BLaER1 treated with 17β-estradiol and CSF1 and Interleukin-3, amounts not matched to agents 10 nM and 100 nM (cell line): ENCODE measurements at regions not wholly inside any gene's neighbourhood (a gene's known extent, or its start where the extent isn't known, plus 50 kb on each side); places are given as distances from the start of the nearest gene placed in this dataset.

Experiments used
- H3K27ac ChIP-seq, 11 experiments: shearing (Covaris generic); formaldehyde crosslinking; 2 replicates each; pipeline ENCODE4 v1.8.1; 2022
- H3K27me3 ChIP-seq, 11 experiments: shearing (Covaris generic); formaldehyde crosslinking; 2 replicates each; pipeline ENCODE4 v1.8.1; 2022
- H3K36me3 ChIP-seq, 11 experiments: shearing (Covaris generic); formaldehyde crosslinking; 2 replicates each; pipeline ENCODE4 v1.8.1; 2022
- H3K4me1 ChIP-seq, 10 experiments: shearing (Covaris generic); formaldehyde crosslinking; 2 replicates each; pipeline ENCODE4 v1.8.1; 2022
- H3K4me2 ChIP-seq, 11 experiments: shearing (Covaris generic); formaldehyde crosslinking; 2 replicates each; pipeline ENCODE4 v1.8.1; 2022
- H3K4me3 ChIP-seq, 10 experiments: shearing (Covaris generic); formaldehyde crosslinking; 2 replicates each; pipeline ENCODE4 v1.8.1; 2022
- H3K9ac ChIP-seq, 11 experiments: shearing (Covaris generic); formaldehyde crosslinking; 2 replicates each; pipeline ENCODE4 v1.8.1; 2022
- H3K9me3 ChIP-seq, 11 experiments: shearing (Covaris generic); formaldehyde crosslinking; replicated peaks in 1 of 11; 2 replicates each; pipeline ENCODE4 v1.8.1; 2022
- H4K20me1 ChIP-seq, 11 experiments: shearing (Covaris generic); formaldehyde crosslinking; 2 replicates each; pipeline ENCODE4 v1.8.1; 2022
- Cebpa-rat ChIP-seq, 11 experiments: shearing (Covaris generic); IDR thresholded peaks; 2 replicates each; pipeline ENCODE4 v1.8.1; 2022

DNA sequence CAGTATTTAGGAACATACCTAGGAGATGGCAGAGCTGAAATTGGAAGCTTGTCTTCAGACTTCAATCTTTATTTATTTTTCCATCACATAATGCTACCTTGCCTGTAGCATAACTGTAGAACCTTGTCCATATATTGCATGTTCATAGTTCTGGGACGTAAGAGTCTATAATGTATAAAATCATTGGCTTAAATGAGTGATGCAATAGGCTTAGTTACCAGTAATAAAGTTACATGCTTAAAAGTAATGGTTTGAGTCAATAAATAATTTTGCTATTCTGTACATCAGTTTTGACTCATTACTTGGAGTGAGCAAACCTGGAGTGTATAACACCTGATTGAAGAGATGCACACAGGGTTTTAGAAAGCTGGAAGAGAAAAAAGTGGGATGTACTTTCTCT, 229.3 kb downstream of the CDCA7 start:
- Histone ChIP-seq H3K27me3 (no peaks in the 10 kb centered on the region), H3K4me1 (peaks cover 9 to 28% (median 17%) of the 10 kb centered on the region in 10 experiments; a peak in 15 of 20 replicates), H3K27ac (no peak overlapping the region), H3K9ac (no peak overlapping the region), H3K4me3 (no peak overlapping the region), H3K36me3 (no peaks in the 10 kb centered on the region), H3K4me2 (peak overlapping the region in 2 of 11 experiments; percentile 16 to 19; a peak in 1 of 22 replicates), H4K20me1 (no peaks in the 10 kb centered on the region), H3K9me3 (no peaks in the 10 kb centered on the region)
- no peak for TF ChIP-seq Cebpa-rat (IDR thresholded peaks at IDR 0.05)

GRCh38 chr2:173584676-173585458, 230.2 kb downstream of the CDCA7 start:
- Histone ChIP-seq H3K4me3 (no peak overlapping the region), H3K9me3 (no peaks in the 10 kb centered on the region), H3K9ac (no peak overlapping the region), H3K27ac (no peak overlapping the region), H3K4me2 (peak overlapping the region in 8 of 11 experiments; percentile 8 to 46 (median 18); a peak in 12 of 22 replicates), H3K36me3 (no peaks in the 10 kb centered on the region), H4K20me1 (no peaks in the 10 kb centered on the region), H3K4me1 (peaks cover 9 to 28% (median 17%) of the 10 kb centered on the region in 10 experiments; a peak in 15 of 20 replicates), H3K27me3 (no peaks in the 10 kb centered on the region)
- no peak for TF ChIP-seq Cebpa-rat (IDR thresholded peaks at IDR 0.05)

DNA sequence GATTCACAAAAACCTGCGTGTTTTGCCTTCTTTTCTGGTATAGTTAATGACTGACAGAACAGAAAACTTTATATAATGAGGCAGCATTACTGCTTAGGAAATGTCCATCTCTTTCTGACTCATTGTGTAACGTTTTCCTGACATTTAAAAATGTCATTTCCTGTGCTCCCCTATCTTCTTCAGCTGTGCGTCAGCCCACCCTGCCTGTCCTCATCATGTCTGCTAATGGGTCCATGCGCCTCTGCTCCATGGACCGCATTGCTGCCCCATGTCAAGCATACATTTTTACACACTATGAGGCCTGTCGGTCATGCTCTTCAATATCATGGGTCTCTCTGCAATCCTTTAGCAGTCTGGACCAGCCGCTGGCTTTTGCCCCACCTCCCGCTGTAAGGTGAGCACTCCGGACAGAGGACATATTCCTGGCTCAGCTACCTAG, 234.3 kb downstream of the CDCA7 start:
- H3K4me3 ChIP-seq: no peak overlapping the region
- H4K20me1 ChIP-seq: no peaks in the 10 kb centered on the region
- H3K4me2 ChIP-seq: peak overlapping the region in 1 of 11 experiments; percentile 41; a peak in 1 of 22 replicates
- H3K9me3 ChIP-seq: peaks cover 21 to 28% (median 24%) of the 10 kb centered on the region in 11 experiments
- no peak for TF ChIP-seq Cebpa-rat (IDR thresholded peaks at IDR 0.05)
- no peaks in the 10 kb centered on the region for H3K27me3 ChIP-seq
- H3K27ac ChIP-seq: no peak overlapping the region
- peaks cover 6 to 16% (median 9%) of the 10 kb centered on the region in 10 experiments; a peak in 11 of 20 replicates for H3K4me1 ChIP-seq
- no peak overlapping the region for H3K9ac ChIP-seq
- peaks cover 0 to 10% (median 0%) of the 10 kb centered on the region in 11 experiments; a peak in 3 of 22 replicates for H3K36me3 ChIP-seq

DNA sequence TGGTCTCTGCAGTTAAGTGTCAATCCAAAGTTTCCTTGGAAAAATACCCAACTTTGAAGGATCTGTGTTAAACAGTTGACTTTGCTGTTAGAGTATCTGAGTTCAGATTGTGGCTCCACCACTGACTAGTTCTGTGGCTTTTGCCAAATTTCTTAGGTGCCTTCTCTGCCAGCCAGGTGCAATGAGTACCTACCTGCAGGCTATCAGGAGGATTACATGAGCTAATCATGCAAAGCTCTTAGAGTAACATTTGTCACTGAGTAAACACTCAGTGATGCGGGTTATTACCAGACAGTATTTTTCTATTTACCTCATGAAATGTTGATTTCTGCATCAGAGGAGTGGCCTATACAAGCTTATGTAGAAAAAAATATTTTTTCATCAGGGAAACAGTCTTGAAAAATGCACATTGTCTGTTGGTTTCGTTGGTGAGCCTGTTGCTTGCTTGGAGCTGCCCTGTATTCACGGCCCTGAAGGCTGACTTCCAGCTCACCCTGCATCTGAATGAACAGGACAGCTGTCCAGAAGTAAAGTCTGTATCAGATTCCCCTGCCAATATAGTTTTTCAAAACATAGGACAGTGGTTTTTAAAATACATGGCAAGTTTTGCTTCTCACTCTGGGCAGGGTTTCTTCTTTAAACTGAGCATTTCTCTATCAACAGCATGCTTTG, 235.1 kb downstream of the CDCA7 start:
- Histone ChIP-seq H3K9ac (no peak overlapping the region), H3K4me3 (no peak overlapping the region), H3K4me2 (no peak overlapping the region), H3K9me3 (peaks cover 24 to 36% (median 30%) of the 10 kb centered on the region in 11 experiments), H4K20me1 (no peaks in the 10 kb centered on the region), H3K27ac (no peak overlapping the region), H3K27me3 (no peaks in the 10 kb centered on the region), H3K4me1 (peaks cover under 1 to 12% (median 5%) of the 10 kb centered on the region in 10 experiments; a peak in 10 of 20 replicates), H3K36me3 (peaks cover 0 to 10% (median 0%) of the 10 kb centered on the region in 11 experiments; a peak in 3 of 22 replicates)
- no peak for TF ChIP-seq Cebpa-rat (IDR thresholded peaks at IDR 0.05)

- Histone ChIP-seq H3K4me3 (no peak overlapping the region), H3K27me3 (no peaks in the 10 kb centered on the region), H4K20me1 (no peaks in the 10 kb centered on the region), H3K4me2 (no peak overlapping the region), H3K9ac (no peak overlapping the region), H3K27ac (no peak overlapping the region), H3K36me3 (peaks cover 0 to 10% (median 0%) of the 10 kb centered on the region in 11 experiments; a peak in 3 of 22 replicates), H3K4me1 (peaks cover 0 to 7% (median 0%) of the 10 kb centered on the region in 10 experiments; a peak in 4 of 20 replicates), H3K9me3 (peaks cover 24 to 38% (median 30%) of the 10 kb centered on the region in 11 experiments)
- TF ChIP-seq Cebpa-rat (IDR thresholded peaks at IDR 0.05): no peak
These were observed 235.7 kb downstream of the CDCA7 start for GRCh38 chr2:173590276-173590861.

DNA sequence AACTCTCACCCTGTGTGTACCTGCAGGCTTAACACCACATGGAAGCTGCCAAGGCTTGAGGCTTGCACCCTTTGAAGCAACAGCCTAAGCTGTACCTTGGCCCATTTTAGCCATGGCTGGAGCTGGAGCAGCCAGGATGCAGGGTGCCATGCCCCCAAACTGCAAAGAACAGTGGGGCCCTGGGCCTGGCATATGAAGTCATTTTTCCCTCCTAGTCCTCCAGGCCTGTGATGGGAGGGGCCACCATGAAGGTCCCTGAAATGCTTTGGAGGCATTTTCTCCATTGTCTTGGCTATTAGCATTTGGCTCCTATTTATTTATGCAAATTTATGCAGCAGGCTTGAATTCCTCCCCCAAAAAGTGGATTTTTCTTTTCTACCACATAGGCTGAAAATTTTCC, 238.4 kb downstream of the CDCA7 start:
- TF ChIP-seq Cebpa-rat (IDR thresholded peaks at IDR 0.05): no peak

GRCh38 chr2:173596244-173596643, 241.6 kb downstream of the CDCA7 start:
- peaks cover 24 to 41% (median 30%) of the 10 kb centered on the region in 11 experiments for H3K9me3 ChIP-seq
- no peaks in the 10 kb centered on the region for H3K27me3 ChIP-seq
- no peaks in the 10 kb centered on the region for H3K4me1 ChIP-seq
- H4K20me1 ChIP-seq: no peaks in the 10 kb centered on the region
- no peak for TF ChIP-seq Cebpa-rat (IDR thresholded peaks at IDR 0.05)
- no peak overlapping the region for H3K9ac ChIP-seq
- H3K27ac ChIP-seq: no peak overlapping the region
- no peak overlapping the region for H3K4me3 ChIP-seq
- peaks cover 0 to 10% (median 0%) of the 10 kb centered on the region in 11 experiments; a peak in 3 of 22 replicates for H3K36me3 ChIP-seq
- H3K4me2 ChIP-seq: no peak overlapping the region

More for the DNA sequence above, 238.4 kb downstream of the CDCA7 start:
- Histone ChIP-seq H3K36me3 (peaks cover 0 to 10% (median 0%) of the 10 kb centered on the region in 11 experiments; a peak in 3 of 22 replicates), H3K4me2 (no peak overlapping the region), H3K9ac (no peak overlapping the region), H3K27ac (no peak overlapping the region), H4K20me1 (no peaks in the 10 kb centered on the region), H3K4me1 (peaks cover 0 to 7% (median 0%) of the 10 kb centered on the region in 10 experiments; a peak in 1 of 20 replicates), H3K9me3 (peaks cover 24 to 38% (median 30%) of the 10 kb centered on the region in 11 experiments), H3K27me3 (no peaks in the 10 kb centered on the region), H3K4me3 (no peak overlapping the region)

- TF ChIP-seq Cebpa-rat (IDR thresholded peaks at IDR 0.05): no peak
- Histone ChIP-seq H3K36me3 (no peaks in the 10 kb centered on the region), H3K4me2 (no peak overlapping the region), H3K9me3 (peaks cover 6 to 18% (median 11%) of the 10 kb centered on the region in 11 experiments), H3K4me3 (no peak overlapping the region), H3K4me1 (no peaks in the 10 kb centered on the region), H3K27me3 (no peaks in the 10 kb centered on the region), H4K20me1 (no peaks in the 10 kb centered on the region), H3K27ac (no peak overlapping the region), H3K9ac (no peak overlapping the region)
These were observed 243.9 kb downstream of the CDCA7 start for GRCh38 chr2:173598525-173598924.
